Neural cell (in vitro differentiated cells): ENCODE measurements at regions not wholly inside any gene's neighbourhood (a gene's known extent, or its start where the extent isn't known, plus 50 kb on each side); places are given as distances from the start of the nearest gene placed in this dataset.

Experiments used
- H2AFZ ChIP-seq: fragments of 200-600, 300-800 bp; sonication (generic), shearing (Covaris generic); 2 replicates; pipeline ENCODE4 v1.6.0; 2014; ENCODE audit warnings: low read depth, mild to moderate bottlenecking, antibody characterized with exemption, low read length, moderate library complexity
- H3F3A ChIP-seq: fragments of 200-600 bp; shearing (Covaris generic); 2 replicates; pipeline ENCODE4 v1.6.1; 2016; ENCODE audit warnings: mild to moderate bottlenecking, moderate library complexity, mixed read lengths, antibody characterized with exemption, low read length; ENCODE audit not compliant: insufficient read depth, poor library complexity, severe bottlenecking
- H3K27ac ChIP-seq: fragments of 200-600, 300-800 bp; sonication (generic), shearing (Covaris generic); 2 replicates; pipeline ENCODE4 v1.5.1; 2014; ENCODE audit warnings: mild to moderate bottlenecking, low read length, moderate library complexity
- H3K27me3 ChIP-seq: fragments of 300-800, 200-600 bp; sonication (generic), shearing (Covaris generic); 2 replicates; pipeline ENCODE4 v1.6.0; 2014; ENCODE audit warnings: mild to moderate bottlenecking, low read depth, low read length, moderate library complexity; ENCODE audit not compliant: insufficient read depth
- H3K36me3 ChIP-seq: fragments of 300-800, 200-600 bp; sonication (generic), shearing (Covaris generic); 2 replicates; pipeline ENCODE4 v1.5.1; 2014; ENCODE audit warnings: mild to moderate bottlenecking, antibody characterized with exemption, low read length, moderate library complexity; ENCODE audit not compliant: insufficient read depth
- H3K4me2 ChIP-seq: fragments of 300-800, 200-600 bp; sonication (generic), shearing (Covaris generic); 2 replicates; pipeline ENCODE4 v1.6.0; 2014; ENCODE audit warnings: mild to moderate bottlenecking, low read length
- H3K4me3 ChIP-seq: fragments of 300-800, 200-600 bp; sonication (generic), shearing (Covaris generic); 2 replicates; pipeline ENCODE4 v1.5.1; 2014; ENCODE audit warnings: mild to moderate bottlenecking, low read length, moderate library complexity
- H3K79me2 ChIP-seq: fragments of 200-600 bp; shearing (Covaris generic); replicated peaks from 2 replicates; pipeline ENCODE4 v1.6.0; 2014; ENCODE audit warnings: mild to moderate bottlenecking, low read length, moderate library complexity; ENCODE audit not compliant: insufficient read depth
- H3K9ac ChIP-seq: fragments of 300-800, 200-600 bp; sonication (generic), shearing (Covaris generic); 2 replicates; pipeline ENCODE4 v1.6.1; 2016; ENCODE audit warnings: mild to moderate bottlenecking, low read length, mixed read lengths
- H3K9me2 ChIP-seq: fragments of 200-600 bp; shearing (Covaris generic); 2 replicates; pipeline ENCODE4 v1.6.1; 2016; ENCODE audit warnings: mild to moderate bottlenecking, low read length, mixed read lengths; ENCODE audit not compliant: insufficient read depth
- H3K9me3 ChIP-seq: fragments of 200-600, 300-800 bp; sonication (generic), shearing (Covaris generic); 2 replicates; pipeline ENCODE4 v1.6.1; 2016; ENCODE audit warnings: mild to moderate bottlenecking, mixed run types, low read length, moderate library complexity, mixed read lengths
- H4K20me1 ChIP-seq: fragments of 200-600 bp; shearing (Covaris generic); 2 replicates; pipeline ENCODE4 v1.6.1; 2016; ENCODE audit warnings: mild to moderate bottlenecking, mixed run types; ENCODE audit not compliant: insufficient read depth
- EP300 ChIP-seq: fragments of 450-650 bp; conservative IDR thresholded peaks from 2 replicates; pipeline ENCODE4 v1.6.1; 2014; ENCODE audit warnings: antibody characterized with exemption, mild to moderate bottlenecking, moderate library complexity; ENCODE audit not compliant: poor library complexity, severe bottlenecking
- EZH2 ChIP-seq: fragments of 200-600, 300-800 bp; shearing (Covaris generic), sonication (generic); IDR thresholded peaks from 2 replicates; pipeline ENCODE4 v1.6.1; 2014; ENCODE audit warnings: antibody characterized with exemption, low read length, borderline replicate concordance, mild to moderate bottlenecking; ENCODE audit not compliant: insufficient read depth, poor library complexity, severe bottlenecking
- MXI1 ChIP-seq: fragments of 450-650 bp; conservative IDR thresholded peaks from 2 replicates; pipeline ENCODE4 v1.6.1; 2014; ENCODE audit warnings: antibody characterized with exemption, mild to moderate bottlenecking; ENCODE audit not compliant: poor library complexity, severe bottlenecking
- POLR2AphosphoS5 ChIP-seq: IDR thresholded peaks from 2 replicates; pipeline ENCODE4 v1.6.1; 2012
- RAD21 ChIP-seq: fragments of 450-650 bp; conservative IDR thresholded peaks from 2 replicates; pipeline ENCODE4 v1.6.1; 2014; ENCODE audit warnings: antibody characterized with exemption, mild to moderate bottlenecking, moderate library complexity
- SMC3 ChIP-seq: fragments of 450-650 bp; conservative IDR thresholded peaks from 2 replicates; pipeline ENCODE4 v1.6.1; 2014; ENCODE audit warnings: antibody characterized with exemption, mild to moderate bottlenecking, moderate library complexity; ENCODE audit not compliant: poor library complexity
- TAF1 ChIP-seq: IDR thresholded peaks from 2 replicates; pipeline ENCODE4 v1.6.1; 2012; ENCODE audit warnings: low read depth
- TF ChIP-seq, protein P1 (sequence below): fragments of 450-650 bp; IDR thresholded peaks from 2 replicates; pipeline ENCODE4 v1.5.1; 2014; ENCODE audit warnings: antibody characterized with exemption, mild to moderate bottlenecking, moderate library complexity; ENCODE audit not compliant: poor library complexity, severe bottlenecking
- TF ChIP-seq, protein P2 (sequence below): IDR thresholded peaks from 2 replicates; pipeline ENCODE4 v1.6.1; 2012; ENCODE audit warnings: borderline replicate concordance

DNA sequence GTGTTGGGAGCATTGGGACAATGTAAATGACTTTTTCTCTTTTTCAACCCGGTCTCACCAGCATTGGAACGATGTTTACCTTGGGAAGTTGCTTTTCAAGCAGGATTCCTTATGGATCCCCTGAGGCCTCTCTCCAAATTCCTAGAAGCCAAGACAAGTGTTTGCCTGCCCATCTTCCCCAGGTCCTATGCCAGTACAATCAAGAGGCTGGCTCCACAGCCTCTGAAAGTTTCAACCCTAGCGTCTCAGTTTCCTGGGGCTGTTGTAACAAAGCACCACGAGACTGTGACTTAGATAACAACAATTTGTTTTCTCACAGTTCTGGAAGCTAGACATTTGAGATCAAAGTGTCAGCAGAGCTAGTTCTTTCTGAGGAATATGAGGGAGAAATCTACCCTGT is 347.2 kb upstream of the UMPS start:
- TF ChIP-seq TAF1 (no peak), MXI1 (no peak), POLR2AphosphoS5 (no peak), EP300 (no peak), EZH2 (no peak), SMC3 (no peak), RAD21 (no peak)
- TF ChIP-seq, protein P1, sequence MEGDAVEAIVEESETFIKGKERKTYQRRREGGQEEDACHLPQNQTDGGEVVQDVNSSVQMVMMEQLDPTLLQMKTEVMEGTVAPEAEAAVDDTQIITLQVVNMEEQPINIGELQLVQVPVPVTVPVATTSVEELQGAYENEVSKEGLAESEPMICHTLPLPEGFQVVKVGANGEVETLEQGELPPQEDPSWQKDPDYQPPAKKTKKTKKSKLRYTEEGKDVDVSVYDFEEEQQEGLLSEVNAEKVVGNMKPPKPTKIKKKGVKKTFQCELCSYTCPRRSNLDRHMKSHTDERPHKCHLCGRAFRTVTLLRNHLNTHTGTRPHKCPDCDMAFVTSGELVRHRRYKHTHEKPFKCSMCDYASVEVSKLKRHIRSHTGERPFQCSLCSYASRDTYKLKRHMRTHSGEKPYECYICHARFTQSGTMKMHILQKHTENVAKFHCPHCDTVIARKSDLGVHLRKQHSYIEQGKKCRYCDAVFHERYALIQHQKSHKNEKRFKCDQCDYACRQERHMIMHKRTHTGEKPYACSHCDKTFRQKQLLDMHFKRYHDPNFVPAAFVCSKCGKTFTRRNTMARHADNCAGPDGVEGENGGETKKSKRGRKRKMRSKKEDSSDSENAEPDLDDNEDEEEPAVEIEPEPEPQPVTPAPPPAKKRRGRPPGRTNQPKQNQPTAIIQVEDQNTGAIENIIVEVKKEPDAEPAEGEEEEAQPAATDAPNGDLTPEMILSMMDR, result no peak
- TF ChIP-seq, protein P2, sequence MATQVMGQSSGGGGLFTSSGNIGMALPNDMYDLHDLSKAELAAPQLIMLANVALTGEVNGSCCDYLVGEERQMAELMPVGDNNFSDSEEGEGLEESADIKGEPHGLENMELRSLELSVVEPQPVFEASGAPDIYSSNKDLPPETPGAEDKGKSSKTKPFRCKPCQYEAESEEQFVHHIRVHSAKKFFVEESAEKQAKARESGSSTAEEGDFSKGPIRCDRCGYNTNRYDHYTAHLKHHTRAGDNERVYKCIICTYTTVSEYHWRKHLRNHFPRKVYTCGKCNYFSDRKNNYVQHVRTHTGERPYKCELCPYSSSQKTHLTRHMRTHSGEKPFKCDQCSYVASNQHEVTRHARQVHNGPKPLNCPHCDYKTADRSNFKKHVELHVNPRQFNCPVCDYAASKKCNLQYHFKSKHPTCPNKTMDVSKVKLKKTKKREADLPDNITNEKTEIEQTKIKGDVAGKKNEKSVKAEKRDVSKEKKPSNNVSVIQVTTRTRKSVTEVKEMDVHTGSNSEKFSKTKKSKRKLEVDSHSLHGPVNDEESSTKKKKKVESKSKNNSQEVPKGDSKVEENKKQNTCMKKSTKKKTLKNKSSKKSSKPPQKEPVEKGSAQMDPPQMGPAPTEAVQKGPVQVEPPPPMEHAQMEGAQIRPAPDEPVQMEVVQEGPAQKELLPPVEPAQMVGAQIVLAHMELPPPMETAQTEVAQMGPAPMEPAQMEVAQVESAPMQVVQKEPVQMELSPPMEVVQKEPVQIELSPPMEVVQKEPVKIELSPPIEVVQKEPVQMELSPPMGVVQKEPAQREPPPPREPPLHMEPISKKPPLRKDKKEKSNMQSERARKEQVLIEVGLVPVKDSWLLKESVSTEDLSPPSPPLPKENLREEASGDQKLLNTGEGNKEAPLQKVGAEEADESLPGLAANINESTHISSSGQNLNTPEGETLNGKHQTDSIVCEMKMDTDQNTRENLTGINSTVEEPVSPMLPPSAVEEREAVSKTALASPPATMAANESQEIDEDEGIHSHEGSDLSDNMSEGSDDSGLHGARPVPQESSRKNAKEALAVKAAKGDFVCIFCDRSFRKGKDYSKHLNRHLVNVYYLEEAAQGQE, result no peak
- Histone ChIP-seq H3K9ac (no peak overlapping the region), H3K27me3 (no peaks in the 10 kb centered on the region), H3F3A (no peaks in the 10 kb centered on the region), H3K9me3 (no peaks in the 10 kb centered on the region), H3K79me2 (no peaks in the 10 kb centered on the region), H2AFZ (no peak overlapping the region), H3K27ac (no peak overlapping the region), H3K36me3 (peaks cover 9% of the 10 kb centered on the region), H3K4me3 (no peak overlapping the region), H3K4me2 (no peak overlapping the region), H4K20me1 (no peaks in the 10 kb centered on the region), H3K9me2 (no peaks in the 10 kb centered on the region)

DNA sequence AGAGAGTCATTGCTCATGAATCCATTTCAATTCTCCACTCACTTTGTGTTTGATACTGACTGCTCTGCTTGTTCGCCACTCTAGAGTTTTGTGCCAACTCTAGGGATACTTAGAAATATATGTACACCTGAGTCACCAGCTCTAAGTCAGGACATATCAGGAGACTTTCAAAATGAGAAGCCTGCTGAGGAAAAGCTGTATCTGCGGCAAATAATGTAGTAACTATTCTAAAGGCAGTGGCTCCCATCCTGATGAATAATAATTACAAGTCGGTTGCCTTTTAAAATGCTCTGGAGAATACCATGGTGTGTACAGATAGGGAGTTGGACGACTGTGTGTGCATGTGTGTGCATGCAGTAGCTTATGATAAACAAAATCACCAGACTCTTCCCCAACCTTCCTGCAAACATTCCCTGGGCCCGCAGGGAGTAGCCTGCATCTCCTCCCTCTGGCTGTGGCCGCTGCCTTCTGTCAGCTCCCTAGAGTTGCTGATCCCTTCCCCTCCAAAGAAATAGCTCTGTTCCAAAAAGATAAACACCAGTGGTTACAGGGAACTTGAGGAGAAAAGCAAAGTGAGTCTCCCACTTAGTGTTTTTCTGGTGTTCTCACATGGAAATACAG is 346.3 kb upstream of the UMPS start:
- Histone ChIP-seq H3K9me2 (no peaks in the 10 kb centered on the region), H3K9ac (no peak overlapping the region), H3K27ac (no peak overlapping the region), H3K9me3 (no peaks in the 10 kb centered on the region), H3K27me3 (no peaks in the 10 kb centered on the region), H3K36me3 (peaks cover 17% of the 10 kb centered on the region), H4K20me1 (no peaks in the 10 kb centered on the region), H3K4me3 (no peak overlapping the region), H3K79me2 (no peaks in the 10 kb centered on the region), H2AFZ (no peak overlapping the region), H3K4me2 (no peak overlapping the region), H3F3A (no peaks in the 10 kb centered on the region)
- no peak for TF ChIP-seq EP300
- TF ChIP-seq, protein P1, result no peak
- no peak for TF ChIP-seq POLR2AphosphoS5
- no peak for TF ChIP-seq TAF1
- TF ChIP-seq EZH2, result no peak
- TF ChIP-seq, protein P2, result no peak
- no peak for TF ChIP-seq MXI1
- TF ChIP-seq SMC3, result no peak
- no peak for TF ChIP-seq RAD21
